ENCODE measurements at regions not wholly inside any gene's neighbourhood (a gene's known extent, or its start where the extent isn't known, plus 50 kb on each side); places are given as distances from the start of the nearest gene placed in this dataset.

DNA sequence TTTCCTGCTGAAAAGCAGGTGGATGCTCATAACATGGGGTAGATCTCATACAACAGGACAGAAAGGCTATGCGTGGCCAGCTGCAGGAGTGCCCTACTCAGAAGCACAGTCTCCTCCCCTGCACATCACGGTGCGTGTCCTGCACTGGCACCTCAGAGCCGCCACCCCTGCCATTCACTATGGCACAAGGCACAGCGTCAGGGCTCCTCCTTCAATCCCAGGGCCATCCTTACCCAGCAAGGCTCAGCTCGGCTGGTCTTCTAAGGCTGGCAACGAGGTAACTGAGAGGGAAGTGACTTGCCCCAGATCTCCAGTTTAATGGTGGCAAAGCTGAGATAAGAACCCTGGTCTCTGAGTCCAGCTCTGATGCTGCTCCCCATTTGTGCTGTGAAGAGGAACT is 97.1 kb downstream of the CPN2 start:
- no peak for TF ChIP-seq POLR2A (IDR thresholded peaks at IDR 0.05)
- TF ChIP-seq, protein P1, sequence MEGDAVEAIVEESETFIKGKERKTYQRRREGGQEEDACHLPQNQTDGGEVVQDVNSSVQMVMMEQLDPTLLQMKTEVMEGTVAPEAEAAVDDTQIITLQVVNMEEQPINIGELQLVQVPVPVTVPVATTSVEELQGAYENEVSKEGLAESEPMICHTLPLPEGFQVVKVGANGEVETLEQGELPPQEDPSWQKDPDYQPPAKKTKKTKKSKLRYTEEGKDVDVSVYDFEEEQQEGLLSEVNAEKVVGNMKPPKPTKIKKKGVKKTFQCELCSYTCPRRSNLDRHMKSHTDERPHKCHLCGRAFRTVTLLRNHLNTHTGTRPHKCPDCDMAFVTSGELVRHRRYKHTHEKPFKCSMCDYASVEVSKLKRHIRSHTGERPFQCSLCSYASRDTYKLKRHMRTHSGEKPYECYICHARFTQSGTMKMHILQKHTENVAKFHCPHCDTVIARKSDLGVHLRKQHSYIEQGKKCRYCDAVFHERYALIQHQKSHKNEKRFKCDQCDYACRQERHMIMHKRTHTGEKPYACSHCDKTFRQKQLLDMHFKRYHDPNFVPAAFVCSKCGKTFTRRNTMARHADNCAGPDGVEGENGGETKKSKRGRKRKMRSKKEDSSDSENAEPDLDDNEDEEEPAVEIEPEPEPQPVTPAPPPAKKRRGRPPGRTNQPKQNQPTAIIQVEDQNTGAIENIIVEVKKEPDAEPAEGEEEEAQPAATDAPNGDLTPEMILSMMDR (IDR thresholded peaks at IDR 0.05): no peak
- no peak for TF ChIP-seq POLR2AphosphoS5 (IDR thresholded peaks at IDR 0.05)
- TF ChIP-seq EP300 (IDR thresholded peaks at IDR 0.05): no peak
